Osteocyte (in vitro differentiated cells): ENCODE measurements at regions not wholly inside any gene's neighbourhood (a gene's known extent, or its start where the extent isn't known, plus 50 kb on each side); places are given as distances from the start of the nearest gene placed in this dataset.
"Not testable (repeated sequence)": the region's sequence is repeated elsewhere in the genome, so short reads cannot be mapped to it uniquely, and the experiment has no call there.

ENCODE experiments used
- DNase-seq: peaks from one replicate; pipeline ENCODE4 v3.0.0; 2021; ENCODE audit warnings: mixed read lengths; ENCODE audit not compliant: unreplicated experiment; ENCODE audit errors: extremely low spot score
- H3K27ac Mint-ChIP-seq: one replicate; pipeline ENCODE4 v1.8.0; 2021; ENCODE audit warnings: mild to moderate bottlenecking, mixed read lengths; ENCODE audit not compliant: unreplicated experiment
- H3K27me3 Mint-ChIP-seq: one replicate; pipeline ENCODE4 v1.8.0; 2021; ENCODE audit warnings: mixed read lengths; ENCODE audit not compliant: unreplicated experiment
- H3K36me3 Mint-ChIP-seq: one replicate; pipeline ENCODE4 v1.8.0; 2021; ENCODE audit warnings: mixed read lengths; ENCODE audit not compliant: unreplicated experiment
- H3K4me1 Mint-ChIP-seq: one replicate; pipeline ENCODE4 v1.8.0; 2021; ENCODE audit warnings: mixed read lengths; ENCODE audit not compliant: unreplicated experiment
- H3K4me3 Mint-ChIP-seq: one replicate; pipeline ENCODE4 v1.8.0; 2021; ENCODE audit warnings: mild to moderate bottlenecking, moderate library complexity, mixed read lengths; ENCODE audit not compliant: unreplicated experiment
- H3K9me3 Mint-ChIP-seq: one replicate; pipeline ENCODE4 v1.8.0; 2021; ENCODE audit warnings: mixed read lengths; ENCODE audit not compliant: unreplicated experiment
- TF ChIP-seq, protein P1 (sequence below): fragments of 200-600 bp; sonication (generic); IDR thresholded peaks from 2 replicates; pipeline ENCODE4 v1.5.0; 2021; ENCODE audit warnings: antibody characterized with exemption, mild to moderate bottlenecking, moderate library complexity

- Mint-ChIP-seq H3K27ac (no peak overlapping the region), H3K4me1 (no peaks in the 10 kb centered on the region), H3K36me3 (no peaks in the 10 kb centered on the region), H3K9me3 (no peaks in the 10 kb centered on the region), H3K4me3 (no peak overlapping the region), H3K27me3 (no peaks in the 10 kb centered on the region)
- DNase-seq, result no peak
- TF ChIP-seq, protein P1, sequence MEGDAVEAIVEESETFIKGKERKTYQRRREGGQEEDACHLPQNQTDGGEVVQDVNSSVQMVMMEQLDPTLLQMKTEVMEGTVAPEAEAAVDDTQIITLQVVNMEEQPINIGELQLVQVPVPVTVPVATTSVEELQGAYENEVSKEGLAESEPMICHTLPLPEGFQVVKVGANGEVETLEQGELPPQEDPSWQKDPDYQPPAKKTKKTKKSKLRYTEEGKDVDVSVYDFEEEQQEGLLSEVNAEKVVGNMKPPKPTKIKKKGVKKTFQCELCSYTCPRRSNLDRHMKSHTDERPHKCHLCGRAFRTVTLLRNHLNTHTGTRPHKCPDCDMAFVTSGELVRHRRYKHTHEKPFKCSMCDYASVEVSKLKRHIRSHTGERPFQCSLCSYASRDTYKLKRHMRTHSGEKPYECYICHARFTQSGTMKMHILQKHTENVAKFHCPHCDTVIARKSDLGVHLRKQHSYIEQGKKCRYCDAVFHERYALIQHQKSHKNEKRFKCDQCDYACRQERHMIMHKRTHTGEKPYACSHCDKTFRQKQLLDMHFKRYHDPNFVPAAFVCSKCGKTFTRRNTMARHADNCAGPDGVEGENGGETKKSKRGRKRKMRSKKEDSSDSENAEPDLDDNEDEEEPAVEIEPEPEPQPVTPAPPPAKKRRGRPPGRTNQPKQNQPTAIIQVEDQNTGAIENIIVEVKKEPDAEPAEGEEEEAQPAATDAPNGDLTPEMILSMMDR, result no peak
Measured at GRCh38 chr4:143819029-143819428, 86.3 kb downstream of the GYPE start.

DNA sequence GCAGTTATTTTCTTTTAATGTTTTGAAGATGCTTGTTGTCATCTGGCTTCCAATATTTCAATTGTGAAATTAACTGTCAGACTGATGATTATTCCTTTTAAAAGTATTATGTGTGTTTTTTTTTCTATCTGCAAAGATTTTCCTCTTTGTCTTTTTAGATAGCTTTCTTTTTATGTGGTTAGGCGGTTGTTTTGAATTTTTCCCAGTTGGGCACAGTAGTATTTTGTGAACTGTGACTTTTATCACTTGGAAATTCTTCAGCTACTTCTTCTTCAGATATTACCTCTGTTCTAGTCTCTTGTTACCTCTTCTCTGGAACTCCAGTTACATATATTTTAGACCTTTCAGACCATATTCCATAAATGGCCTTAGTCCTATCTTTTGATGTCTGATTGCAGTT, 87.5 kb downstream of the GYPE start:
- DNase-seq, H3K4me3 Mint-ChIP-seq, H3K27me3 Mint-ChIP-seq, H3K4me1 Mint-ChIP-seq, H3K36me3 Mint-ChIP-seq, H3K9me3 Mint-ChIP-seq, H3K27ac Mint-ChIP-seq: not testable (repeated sequence)

DNA sequence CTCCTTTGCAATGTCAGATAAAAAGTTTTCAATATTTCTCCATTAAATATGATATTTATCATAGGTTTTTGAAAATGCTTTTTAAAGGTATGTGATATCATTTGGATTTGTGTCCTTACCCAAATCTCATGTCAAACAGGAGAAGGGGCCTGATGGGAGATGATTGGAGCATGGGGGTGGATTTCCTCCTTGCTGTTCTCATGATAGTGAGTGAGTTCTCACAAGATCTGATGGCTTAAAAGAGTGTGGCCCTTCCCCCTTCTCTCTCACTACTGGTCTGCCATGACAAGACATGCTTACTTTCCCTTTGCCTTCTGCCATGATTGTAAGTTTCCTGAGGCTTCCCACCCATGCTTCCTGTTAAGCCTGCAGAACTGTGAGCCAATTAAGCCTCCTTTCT, 90.0 kb downstream of the GYPE start:
- H3K9me3 Mint-ChIP-seq, DNase-seq, H3K36me3 Mint-ChIP-seq, H3K4me3 Mint-ChIP-seq, H3K27me3 Mint-ChIP-seq, H3K27ac Mint-ChIP-seq, H3K4me1 Mint-ChIP-seq: not testable (repeated sequence)

- H3K27me3 Mint-ChIP-seq, DNase-seq, H3K9me3 Mint-ChIP-seq, H3K36me3 Mint-ChIP-seq, H3K27ac Mint-ChIP-seq, H3K4me3 Mint-ChIP-seq, H3K4me1 Mint-ChIP-seq: not testable (repeated sequence)
Measured at GRCh38 chr4:143813431-143814154, 91.8 kb downstream of the GYPE start.

GRCh38 chr4:143791693-143792092, 91.2 kb upstream of the FREM3 start:
- not testable (repeated sequence) for H3K4me3 Mint-ChIP-seq, H3K27ac Mint-ChIP-seq, DNase-seq, H3K27me3 Mint-ChIP-seq, H3K36me3 Mint-ChIP-seq, H3K4me1 Mint-ChIP-seq, H3K9me3 Mint-ChIP-seq

DNA sequence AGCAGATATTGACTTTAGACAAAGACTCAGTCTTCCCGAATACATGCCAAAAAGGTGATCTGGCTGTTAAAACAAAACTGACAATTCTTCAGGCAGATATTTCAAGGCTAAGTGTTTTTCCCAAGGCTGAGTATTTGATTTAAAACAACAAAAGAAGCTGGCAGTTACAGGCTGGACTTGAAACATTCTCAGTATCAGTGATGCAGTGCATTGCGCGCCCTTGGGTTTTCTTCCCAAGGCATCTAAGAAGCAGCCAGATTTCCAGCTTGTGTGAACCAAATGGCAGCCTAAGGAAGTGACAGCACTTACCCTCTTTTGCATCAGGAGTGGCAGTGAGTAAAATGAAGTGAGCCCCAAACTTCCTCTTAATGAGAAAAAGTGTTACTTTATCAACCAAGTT, 90.0 kb upstream of the FREM3 start:
- H3K4me3 Mint-ChIP-seq, H3K27ac Mint-ChIP-seq, H3K27me3 Mint-ChIP-seq, H3K4me1 Mint-ChIP-seq, DNase-seq, H3K9me3 Mint-ChIP-seq, H3K36me3 Mint-ChIP-seq: not testable (repeated sequence)

GRCh38 chr4:143789618-143790017, 89.1 kb upstream of the FREM3 start:
- H3K27ac Mint-ChIP-seq, H3K4me1 Mint-ChIP-seq, H3K4me3 Mint-ChIP-seq, DNase-seq, H3K36me3 Mint-ChIP-seq, H3K27me3 Mint-ChIP-seq, H3K9me3 Mint-ChIP-seq: not testable (repeated sequence)

DNA sequence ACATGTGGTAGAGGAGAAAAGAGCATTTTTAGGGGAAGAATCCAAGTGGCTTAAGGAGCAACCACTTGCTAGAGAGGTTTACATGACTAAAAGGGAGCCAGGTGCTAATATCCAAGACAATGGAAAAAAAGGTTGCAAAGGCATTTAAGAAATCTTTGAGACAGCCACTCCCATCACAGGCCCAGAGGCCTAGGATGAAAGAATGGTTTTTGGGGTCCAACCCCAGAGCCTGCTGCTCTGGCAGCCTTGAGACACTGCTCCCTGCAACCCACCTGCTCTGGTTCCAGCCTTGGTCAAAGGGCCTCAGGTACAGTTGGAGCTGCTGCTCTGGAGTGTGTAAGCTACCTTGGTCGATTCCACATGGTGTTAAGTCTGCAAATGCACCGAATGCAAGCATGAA, 84.1 kb upstream of the FREM3 start:
- no peak overlapping the region for H3K4me3 Mint-ChIP-seq
- H3K27me3 Mint-ChIP-seq, result no peaks in the 10 kb centered on the region
- no peak overlapping the region for H3K27ac Mint-ChIP-seq
- peaks cover 9% of the 10 kb centered on the region for H3K9me3 Mint-ChIP-seq
- no peak for DNase-seq
- no peaks in the 10 kb centered on the region for H3K4me1 Mint-ChIP-seq
- no peaks in the 10 kb centered on the region for H3K36me3 Mint-ChIP-seq
- TF ChIP-seq, protein P1, result no peak
